ENCODE measurements at regions not wholly inside any gene's neighbourhood (a gene's known extent, or its start where the extent isn't known, plus 50 kb on each side); places are given as distances from the start of the nearest gene placed in this dataset.

- Histone ChIP-seq H3K9me3 (ENCODE audit: control insufficient read depth in 2 of 2, low read length in 2 of 2) (peaks cover 0 to 2% of the 10 kb centered on the region in 2 donors), H3K4me1 (ENCODE audit: control insufficient read depth in 2 of 2, insufficient read depth in 2 of 2, low read length in 2 of 2) (no peaks in the 10 kb centered on the region), H3K27ac (ENCODE audit: low read depth in 2 of 2, low read length in 2 of 2) (no peak overlapping the region), H3K4me3 (ENCODE audit: low read length in 2 of 2) (no peak overlapping the region), H3K9ac (ENCODE audit: low read depth in 1 of 2, low read length in 2 of 2) (no peak overlapping the region), H3K36me3 (ENCODE audit: control insufficient read depth in 2 of 2, insufficient read depth in 2 of 2, low read length in 2 of 2) (no peaks in the 10 kb centered on the region), H3K27me3 (ENCODE audit: control insufficient read depth in 2 of 2, insufficient read depth in 2 of 2, low read length in 2 of 2) (no peaks in the 10 kb centered on the region)
Measured at GRCh38 chr4:126298271-126298670, 983.5 kb downstream of the FAT4 start.

- Histone ChIP-seq H3K9me3 (ENCODE audit: control insufficient read depth in 2 of 2, low read length in 2 of 2) (peaks cover 0 to 2% of the 10 kb centered on the region in 2 donors), H3K36me3 (ENCODE audit: control insufficient read depth in 2 of 2, insufficient read depth in 2 of 2, low read length in 2 of 2) (no peaks in the 10 kb centered on the region), H3K27me3 (ENCODE audit: control insufficient read depth in 2 of 2, insufficient read depth in 2 of 2, low read length in 2 of 2) (no peaks in the 10 kb centered on the region), H3K4me1 (ENCODE audit: control insufficient read depth in 2 of 2, insufficient read depth in 2 of 2, low read length in 2 of 2) (no peaks in the 10 kb centered on the region), H3K27ac (ENCODE audit: low read depth in 2 of 2, low read length in 2 of 2) (no peak overlapping the region), H3K9ac (ENCODE audit: low read depth in 1 of 2, low read length in 2 of 2) (no peak overlapping the region), H3K4me3 (ENCODE audit: low read length in 2 of 2) (no peak overlapping the region)
Measured at GRCh38 chr4:126306152-126306869, 991.6 kb downstream of the FAT4 start.

- Histone ChIP-seq H3K36me3 (ENCODE audit: control insufficient read depth in 2 of 2, insufficient read depth in 2 of 2, low read length in 2 of 2) (no peaks in the 10 kb centered on the region), H3K9ac (ENCODE audit: low read depth in 1 of 2, low read length in 2 of 2) (no peak overlapping the region), H3K4me3 (ENCODE audit: low read length in 2 of 2) (no peak overlapping the region), H3K27me3 (ENCODE audit: control insufficient read depth in 2 of 2, insufficient read depth in 2 of 2, low read length in 2 of 2) (no peaks in the 10 kb centered on the region), H3K9me3 (ENCODE audit: control insufficient read depth in 2 of 2, low read length in 2 of 2) (no peaks in the 10 kb centered on the region), H3K4me1 (ENCODE audit: control insufficient read depth in 2 of 2, insufficient read depth in 2 of 2, low read length in 2 of 2) (no peaks in the 10 kb centered on the region), H3K27ac (ENCODE audit: low read depth in 2 of 2, low read length in 2 of 2) (no peak overlapping the region)
Measured at GRCh38 chr4:126318376-126318775, 1003.6 kb downstream of the FAT4 start.

- no peaks in the 10 kb centered on the region for H3K36me3 ChIP-seq (ENCODE audit: control insufficient read depth in 2 of 2, insufficient read depth in 2 of 2, low read length in 2 of 2)
- no peaks in the 10 kb centered on the region for H3K27me3 ChIP-seq (ENCODE audit: control insufficient read depth in 2 of 2, insufficient read depth in 2 of 2, low read length in 2 of 2)
- H3K4me3 ChIP-seq (ENCODE audit: low read length in 2 of 2), result no peak overlapping the region
- no peak overlapping the region for H3K9ac ChIP-seq (ENCODE audit: low read depth in 1 of 2, low read length in 2 of 2)
- H3K27ac ChIP-seq (ENCODE audit: low read depth in 2 of 2, low read length in 2 of 2), result no peak overlapping the region
- no peaks in the 10 kb centered on the region for H3K4me1 ChIP-seq (ENCODE audit: control insufficient read depth in 2 of 2, insufficient read depth in 2 of 2, low read length in 2 of 2)
- H3K9me3 ChIP-seq (ENCODE audit: control insufficient read depth in 2 of 2, low read length in 2 of 2), result no peaks in the 10 kb centered on the region
Measured at GRCh38 chr4:126328914-126329313, 1014.2 kb downstream of the FAT4 start.

- Histone ChIP-seq H3K4me1 (ENCODE audit: control insufficient read depth in 2 of 2, insufficient read depth in 2 of 2, low read length in 2 of 2) (no peaks in the 10 kb centered on the region), H3K27me3 (ENCODE audit: control insufficient read depth in 2 of 2, insufficient read depth in 2 of 2, low read length in 2 of 2) (no peaks in the 10 kb centered on the region), H3K9ac (ENCODE audit: low read depth in 1 of 2, low read length in 2 of 2) (no peak overlapping the region), H3K27ac (ENCODE audit: low read depth in 2 of 2, low read length in 2 of 2) (no peak overlapping the region), H3K36me3 (ENCODE audit: control insufficient read depth in 2 of 2, insufficient read depth in 2 of 2, low read length in 2 of 2) (no peaks in the 10 kb centered on the region), H3K9me3 (ENCODE audit: control insufficient read depth in 2 of 2, low read length in 2 of 2) (no peaks in the 10 kb centered on the region), H3K4me3 (ENCODE audit: low read length in 2 of 2) (no peak overlapping the region)
Measured at GRCh38 chr4:126338548-126338947, 1023.8 kb downstream of the FAT4 start.

- H3K9me3 ChIP-seq (ENCODE audit: control insufficient read depth in 2 of 2, low read length in 2 of 2), result no peaks in the 10 kb centered on the region
- H3K9ac ChIP-seq (ENCODE audit: low read depth in 1 of 2, low read length in 2 of 2), result no peak overlapping the region
Measured at GRCh38 chr4:126341927-126342326, 1027.2 kb downstream of the FAT4 start.

GRCh38 chr4:126344472-126344871, 1029.7 kb downstream of the FAT4 start:
- no peaks in the 10 kb centered on the region for H3K4me1 ChIP-seq (ENCODE audit: control insufficient read depth in 2 of 2, insufficient read depth in 2 of 2, low read length in 2 of 2)
- no peaks in the 10 kb centered on the region for H3K27me3 ChIP-seq (ENCODE audit: control insufficient read depth in 2 of 2, insufficient read depth in 2 of 2, low read length in 2 of 2)
- no peak overlapping the region for H3K4me3 ChIP-seq (ENCODE audit: low read length in 2 of 2)
- H3K9me3 ChIP-seq (ENCODE audit: control insufficient read depth in 2 of 2, low read length in 2 of 2), result no peaks in the 10 kb centered on the region
- no peak overlapping the region for H3K27ac ChIP-seq (ENCODE audit: low read depth in 2 of 2, low read length in 2 of 2)
- no peak overlapping the region for H3K9ac ChIP-seq (ENCODE audit: low read depth in 1 of 2, low read length in 2 of 2)
- H3K36me3 ChIP-seq (ENCODE audit: control insufficient read depth in 2 of 2, insufficient read depth in 2 of 2, low read length in 2 of 2), result no peaks in the 10 kb centered on the region

More at GRCh38 chr4:126341927-126342326, 1027.2 kb downstream of the FAT4 start:
- Histone ChIP-seq H3K4me3 (ENCODE audit: low read length in 2 of 2) (no peak overlapping the region), H3K4me1 (ENCODE audit: control insufficient read depth in 2 of 2, insufficient read depth in 2 of 2, low read length in 2 of 2) (no peaks in the 10 kb centered on the region), H3K36me3 (ENCODE audit: control insufficient read depth in 2 of 2, insufficient read depth in 2 of 2, low read length in 2 of 2) (no peaks in the 10 kb centered on the region), H3K27me3 (ENCODE audit: control insufficient read depth in 2 of 2, insufficient read depth in 2 of 2, low read length in 2 of 2) (no peaks in the 10 kb centered on the region), H3K27ac (ENCODE audit: low read depth in 2 of 2, low read length in 2 of 2) (no peak overlapping the region)

GRCh38 chr4:126346654-126347053, 1031.9 kb downstream of the FAT4 start:
- Histone ChIP-seq H3K36me3 (ENCODE audit: control insufficient read depth in 2 of 2, insufficient read depth in 2 of 2, low read length in 2 of 2) (no peaks in the 10 kb centered on the region), H3K9ac (ENCODE audit: low read depth in 1 of 2, low read length in 2 of 2) (no peak overlapping the region), H3K4me3 (ENCODE audit: low read length in 2 of 2) (no peak overlapping the region), H3K9me3 (ENCODE audit: control insufficient read depth in 2 of 2, low read length in 2 of 2) (no peaks in the 10 kb centered on the region), H3K27me3 (ENCODE audit: control insufficient read depth in 2 of 2, insufficient read depth in 2 of 2, low read length in 2 of 2) (no peaks in the 10 kb centered on the region), H3K4me1 (ENCODE audit: control insufficient read depth in 2 of 2, insufficient read depth in 2 of 2, low read length in 2 of 2) (no peaks in the 10 kb centered on the region), H3K27ac (ENCODE audit: low read depth in 2 of 2, low read length in 2 of 2) (no peak overlapping the region)

GRCh38 chr4:126354784-126355183, 1040.0 kb downstream of the FAT4 start:
- H3K27ac ChIP-seq (ENCODE audit: low read depth in 2 of 2, low read length in 2 of 2), result no peak overlapping the region
- peaks cover 0 to 2% of the 10 kb centered on the region in 2 donors for H3K9me3 ChIP-seq (ENCODE audit: control insufficient read depth in 2 of 2, low read length in 2 of 2)
- H3K27me3 ChIP-seq (ENCODE audit: control insufficient read depth in 2 of 2, insufficient read depth in 2 of 2, low read length in 2 of 2), result no peaks in the 10 kb centered on the region

GRCh38 chr4:126358041-126358440, 1043.3 kb downstream of the FAT4 start:
- Histone ChIP-seq H3K36me3 (ENCODE audit: control insufficient read depth in 2 of 2, insufficient read depth in 2 of 2, low read length in 2 of 2) (no peaks in the 10 kb centered on the region), H3K27me3 (ENCODE audit: control insufficient read depth in 2 of 2, insufficient read depth in 2 of 2, low read length in 2 of 2) (no peaks in the 10 kb centered on the region), H3K4me1 (ENCODE audit: control insufficient read depth in 2 of 2, insufficient read depth in 2 of 2, low read length in 2 of 2) (no peaks in the 10 kb centered on the region), H3K27ac (ENCODE audit: low read depth in 2 of 2, low read length in 2 of 2) (no peak overlapping the region), H3K4me3 (ENCODE audit: low read length in 2 of 2) (no peak overlapping the region), H3K9ac (ENCODE audit: low read depth in 1 of 2, low read length in 2 of 2) (no peak overlapping the region), H3K9me3 (ENCODE audit: control insufficient read depth in 2 of 2, low read length in 2 of 2) (peaks cover 0 to 4% of the 10 kb centered on the region in 2 donors)

More at GRCh38 chr4:126354784-126355183, 1040.0 kb downstream of the FAT4 start:
- Histone ChIP-seq H3K4me3 (ENCODE audit: low read length in 2 of 2) (no peak overlapping the region), H3K36me3 (ENCODE audit: control insufficient read depth in 2 of 2, insufficient read depth in 2 of 2, low read length in 2 of 2) (no peaks in the 10 kb centered on the region), H3K9ac (ENCODE audit: low read depth in 1 of 2, low read length in 2 of 2) (no peak overlapping the region), H3K4me1 (ENCODE audit: control insufficient read depth in 2 of 2, insufficient read depth in 2 of 2, low read length in 2 of 2) (no peaks in the 10 kb centered on the region)

Measured in mucosa of rectum (tissue), 2 donors.